Heart left ventricle (tissue), 16 donors: ENCODE measurements at regions not wholly inside any gene's neighbourhood (a gene's known extent, or its start where the extent isn't known, plus 50 kb on each side); places are given as distances from the start of the nearest gene placed in this dataset.
"Not testable (repeated sequence)": the region's sequence is repeated elsewhere in the genome, so short reads cannot be mapped to it uniquely, and the experiment has no call there.

Experiments used
- ATAC-seq, 4 donors: fragments of 200-7000 bp; cut with Tn5 transposase; one replicate each; pipeline ENCODE4 v1.9.1; 2020 to 2022; ENCODE audit warnings: moderate library complexity in 4 of 4, mild to moderate bottlenecking in 3 of 4, moderate number of reproducible peaks in 1 of 4
- DNase-seq, 5 donors: peaks; one replicate each; pipeline ENCODE4 v3.0.0-alpha.2; 2020
- H3K27ac ChIP-seq, 12 donors: fragments of 200-600 bp; sonication (generic) in 4 of 12; one replicate each; pipeline versions ENCODE4 v1.5.0 to v1.8.0; 2016 to 2022; ENCODE audit warnings: mild to moderate bottlenecking in 2 of 12
- H3K27me3 ChIP-seq, 9 donors: fragments of 200-600 bp; sonication (generic) in 2 of 9; one replicate each; pipeline versions ENCODE4 v1.5.1 to v1.8.0; 2016 to 2022; ENCODE audit warnings: mild to moderate bottlenecking in 3 of 9
- H3K36me3 ChIP-seq, 9 donors: fragments of 200-600 bp; sonication (generic) in 2 of 9; one replicate each; pipeline versions ENCODE4 v1.5.0 to v1.8.0; 2018 to 2022; ENCODE audit warnings: mild to moderate bottlenecking in 2 of 9
- H3K4me1 ChIP-seq, 12 donors: fragments of 200-600 bp; sonication (generic) in 4 of 12; one replicate each; pipeline versions ENCODE4 v1.5.0 to v1.8.0; 2016 to 2022; ENCODE audit warnings: mild to moderate bottlenecking in 3 of 12
- H3K4me3 ChIP-seq, 12 donors: fragments of 200-600 bp; sonication (generic) in 4 of 12; one replicate each; pipeline versions ENCODE4 v1.5.0 to v1.8.0; 2017 to 2022; ENCODE audit warnings: mild to moderate bottlenecking in 9 of 12, moderate library complexity in 4 of 12
- H3K9me3 ChIP-seq, 12 donors: fragments of 200-600 bp; sonication (generic) in 4 of 12; one replicate each; pipeline versions ENCODE4 v1.5.0 to v1.8.0; 2016 to 2022; ENCODE audit warnings: mild to moderate bottlenecking in 1 of 12
- WGBS, 4 donors: extraction: QIAGEN DNeasy Blood & Tissue Kit in 2 of 4; methylation state at CpG; one replicate each; pipeline versions ENCODE4 v1.1.5 to v1.1.7; 2013 to 2018; 5-methylcytosine and 5-hydroxymethylcytosine counted together
- intact Hi-C, 10 donors: fragments of 100-400 bp; cut with DNase I; formaldehyde crosslinking; loops; one replicate each; pipeline versions ENCODE4 v1.11.1 to v1.14.2; 2022
- donor health status: ischemic (EF 13 %, LVEDD 7.1; RV severe dilation, severe dysfunction).
- donor health status: healthy with polysubstance abuse.
- donor health status: DM: no; HTN: yes; CAD: no.
- donor health status: DM: no; HTN: no; CAD: no.
- donor health status: ischemic (EF 25% LVEDD 6.9; RV normal size, moderate dysfunction).
- donor health status: ischemic (EF 25% LVEDD 5.7; RV mildly dilated, moderate dysfunction).
- donor health status: healthy.
- donor health status: DM: yes; HTN: yes; CAD: no.
- donor health status: ischemic (EF 35%, LVEDD 5.7; RV mildly dilated, moderate dysfunction).
- donor health status: nonischemic (EF 11% LVEDD 7.7; RV severe dilation, severe dysfunction).
- donor health status: DM: yes; HTN: yes; CAD: no.
- donor health status: PGD.
- donor health status: ischemic (EF 29% LVEDD 5.4; RV normal size, mild dysfunction).
- donor health status: nonischemic (EF 23%, LVEDD 6.1; RV moderate dilation, normal function).

- intact Hi-C loops, DNase-seq, H3K36me3 ChIP-seq, H3K9me3 ChIP-seq, ATAC-seq, H3K4me1 ChIP-seq, H3K27me3 ChIP-seq, H3K27ac ChIP-seq, H3K4me3 ChIP-seq: not testable (repeated sequence)
- 71 to 100% (median 73%) methylated on average over 1 to 4 of the region's 4 CpGs; no CpG with 5 or more reads in 1 of the 4 donors for WGBS, 4 donors
Observed at GRCh38 chr22:15920941-15921340, 231.1 kb downstream of the POTEH start.

- H3K4me3 ChIP-seq, H3K36me3 ChIP-seq, H3K27me3 ChIP-seq, H3K4me1 ChIP-seq, H3K27ac ChIP-seq, H3K9me3 ChIP-seq, intact Hi-C loops, DNase-seq: not testable (repeated sequence)
- ATAC-seq, result peak in 1 of 4 donors; percentile 16
Observed at GRCh38 chr22:15922132-15922531, 232.3 kb downstream of the POTEH start.

- H3K4me3 ChIP-seq, H3K4me1 ChIP-seq, intact Hi-C loops, H3K27me3 ChIP-seq, ATAC-seq, H3K9me3 ChIP-seq, DNase-seq, H3K36me3 ChIP-seq, H3K27ac ChIP-seq: not testable (repeated sequence)
- WGBS, 4 donors, result 67 to 86% (median 85%) methylated on average over 1 to 5 of the region's 5 CpGs; no CpG with 5 or more reads in 1 of the 4 donors
Observed at GRCh38 chr22:15922666-15923065, 232.8 kb downstream of the POTEH start.

- WGBS, 4 donors, result 22 to 27% methylated on average over 1 of the region's 2 CpGs; no CpG with 5 or more reads in 2 of the 4 donors
- intact Hi-C loops, H3K27ac ChIP-seq, ATAC-seq, H3K9me3 ChIP-seq, H3K4me1 ChIP-seq, H3K27me3 ChIP-seq, DNase-seq, H3K36me3 ChIP-seq, H3K4me3 ChIP-seq: not testable (repeated sequence)
Observed at GRCh38 chr22:15924820-15925219, 235.0 kb downstream of the POTEH start.

- H3K27me3 ChIP-seq, DNase-seq, H3K4me1 ChIP-seq, intact Hi-C loops, H3K4me3 ChIP-seq, H3K27ac ChIP-seq, H3K9me3 ChIP-seq, ATAC-seq, H3K36me3 ChIP-seq: not testable (repeated sequence)
- WGBS, 4 donors, result 76 to 89% (median 78%) methylated on average over 4 of the region's 5 CpGs
Observed at GRCh38 chr22:15927172-15927571, 237.3 kb downstream of the POTEH start.
